ENCODE measurements at regions not wholly inside any gene's neighbourhood (a gene's known extent, or its start where the extent isn't known, plus 50 kb on each side); places are given as distances from the start of the nearest gene placed in this dataset.
A peak's percentile ranks its signal among the peaks of the same experiment; 100 is the strongest.

DNA sequence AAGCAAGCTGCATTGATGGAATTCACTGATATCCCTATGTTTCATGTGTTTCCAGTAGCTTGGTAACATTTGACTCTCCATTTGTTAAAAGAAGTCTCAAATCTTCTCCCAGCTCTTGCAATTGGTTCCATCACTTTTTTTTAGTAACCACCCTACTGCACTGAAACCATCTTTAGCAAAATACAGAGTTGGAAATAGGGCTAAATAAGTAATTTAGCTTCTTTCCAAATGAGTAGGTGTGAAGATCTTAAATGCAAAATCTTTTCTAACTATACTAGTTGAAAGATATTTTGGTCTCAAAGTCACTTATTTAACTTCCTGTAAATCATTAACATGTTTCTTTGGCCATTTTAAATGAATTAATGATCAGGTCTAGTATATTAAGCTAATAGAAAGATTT is 138.1 kb downstream of the DIRAS2 start (continued):
- TF ChIP-seq, protein P1, sequence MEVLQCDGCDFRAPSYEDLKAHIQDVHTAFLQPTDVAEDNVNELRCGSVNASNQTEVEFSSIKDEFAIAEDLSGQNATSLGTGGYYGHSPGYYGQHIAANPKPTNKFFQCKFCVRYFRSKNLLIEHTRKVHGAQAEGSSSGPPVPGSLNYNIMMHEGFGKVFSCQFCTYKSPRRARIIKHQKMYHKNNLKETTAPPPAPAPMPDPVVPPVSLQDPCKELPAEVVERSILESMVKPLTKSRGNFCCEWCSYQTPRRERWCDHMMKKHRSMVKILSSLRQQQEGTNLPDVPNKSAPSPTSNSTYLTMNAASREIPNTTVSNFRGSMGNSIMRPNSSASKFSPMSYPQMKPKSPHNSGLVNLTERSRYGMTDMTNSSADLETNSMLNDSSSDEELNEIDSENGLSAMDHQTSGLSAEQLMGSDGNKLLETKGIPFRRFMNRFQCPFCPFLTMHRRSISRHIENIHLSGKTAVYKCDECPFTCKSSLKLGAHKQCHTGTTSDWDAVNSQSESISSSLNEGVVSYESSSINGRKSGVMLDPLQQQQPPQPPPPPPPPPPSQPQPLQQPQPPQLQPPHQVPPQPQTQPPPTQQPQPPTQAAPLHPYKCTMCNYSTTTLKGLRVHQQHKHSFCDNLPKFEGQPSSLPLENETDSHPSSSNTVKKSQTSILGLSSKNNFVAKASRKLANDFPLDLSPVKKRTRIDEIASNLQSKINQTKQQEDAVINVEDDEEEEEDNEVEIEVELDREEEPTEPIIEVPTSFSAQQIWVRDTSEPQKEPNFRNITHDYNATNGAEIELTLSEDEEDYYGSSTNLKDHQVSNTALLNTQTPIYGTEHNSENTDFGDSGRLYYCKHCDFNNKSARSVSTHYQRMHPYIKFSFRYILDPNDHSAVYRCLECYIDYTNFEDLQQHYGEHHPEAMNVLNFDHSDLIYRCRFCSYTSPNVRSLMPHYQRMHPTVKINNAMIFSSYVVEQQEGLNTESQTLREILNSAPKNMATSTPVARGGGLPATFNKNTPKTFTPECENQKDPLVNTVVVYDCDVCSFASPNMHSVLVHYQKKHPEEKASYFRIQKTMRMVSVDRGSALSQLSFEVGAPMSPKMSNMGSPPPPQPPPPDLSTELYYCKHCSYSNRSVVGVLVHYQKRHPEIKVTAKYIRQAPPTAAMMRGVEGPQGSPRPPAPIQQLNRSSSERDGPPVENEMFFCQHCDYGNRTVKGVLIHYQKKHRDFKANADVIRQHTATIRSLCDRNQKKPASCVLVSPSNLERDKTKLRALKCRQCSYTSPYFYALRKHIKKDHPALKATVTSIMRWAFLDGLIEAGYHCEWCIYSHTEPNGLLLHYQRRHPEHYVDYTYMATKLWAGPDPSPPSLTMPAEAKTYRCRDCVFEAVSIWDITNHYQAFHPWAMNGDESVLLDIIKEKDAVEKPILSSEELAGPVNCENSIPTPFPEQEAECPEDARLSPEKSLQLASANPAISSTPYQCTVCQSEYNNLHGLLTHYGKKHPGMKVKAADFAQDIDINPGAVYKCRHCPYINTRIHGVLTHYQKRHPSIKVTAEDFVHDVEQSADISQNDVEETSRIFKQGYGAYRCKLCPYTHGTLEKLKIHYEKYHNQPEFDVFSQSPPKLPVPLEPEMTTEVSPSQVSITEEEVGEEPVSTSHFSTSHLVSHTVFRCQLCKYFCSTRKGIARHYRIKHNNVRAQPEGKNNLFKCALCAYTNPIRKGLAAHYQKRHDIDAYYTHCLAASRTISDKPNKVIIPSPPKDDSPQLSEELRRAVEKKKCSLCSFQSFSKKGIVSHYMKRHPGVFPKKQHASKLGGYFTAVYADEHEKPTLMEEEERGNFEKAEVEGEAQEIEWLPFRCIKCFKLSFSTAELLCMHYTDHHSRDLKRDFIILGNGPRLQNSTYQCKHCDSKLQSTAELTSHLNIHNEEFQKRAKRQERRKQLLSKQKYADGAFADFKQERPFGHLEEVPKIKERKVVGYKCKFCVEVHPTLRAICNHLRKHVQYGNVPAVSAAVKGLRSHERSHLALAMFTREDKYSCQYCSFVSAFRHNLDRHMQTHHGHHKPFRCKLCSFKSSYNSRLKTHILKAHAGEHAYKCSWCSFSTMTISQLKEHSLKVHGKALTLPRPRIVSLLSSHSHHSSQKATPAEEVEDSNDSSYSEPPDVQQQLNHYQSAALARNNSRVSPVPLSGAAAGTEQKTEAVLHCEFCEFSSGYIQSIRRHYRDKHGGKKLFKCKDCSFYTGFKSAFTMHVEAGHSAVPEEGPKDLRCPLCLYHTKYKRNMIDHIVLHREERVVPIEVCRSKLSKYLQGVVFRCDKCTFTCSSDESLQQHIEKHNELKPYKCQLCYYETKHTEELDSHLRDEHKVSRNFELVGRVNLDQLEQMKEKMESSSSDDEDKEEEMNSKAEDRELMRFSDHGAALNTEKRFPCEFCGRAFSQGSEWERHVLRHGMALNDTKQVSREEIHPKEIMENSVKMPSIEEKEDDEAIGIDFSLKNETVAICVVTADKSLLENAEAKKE (CRISPR knock-in tag; IDR thresholded peaks at IDR 0.05): no peak

DNA sequence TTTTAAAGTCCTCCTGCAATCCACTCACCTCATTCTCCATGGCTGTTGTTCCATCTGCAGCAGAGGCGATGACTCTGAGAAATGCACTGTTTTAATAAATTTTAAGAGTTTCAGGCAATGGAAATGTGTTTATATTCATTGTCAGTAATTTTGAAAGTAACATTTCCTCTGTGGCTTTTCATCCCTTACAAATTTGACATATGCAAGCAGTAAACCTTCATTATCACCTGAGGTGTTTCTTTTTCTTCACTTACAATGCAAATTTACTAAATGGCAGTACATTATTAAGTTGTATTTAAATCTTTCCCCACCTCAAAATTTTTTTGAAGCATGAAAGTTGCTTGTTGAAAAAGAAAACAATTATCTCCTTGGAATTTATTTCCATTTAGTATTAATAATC is 136.9 kb downstream of the DIRAS2 start:
- Histone ChIP-seq H3K79me2 (replicated peaks; ENCODE audit: insufficient read depth) (no peaks in the 10 kb centered on the region), H3K9me2 (ENCODE audit: insufficient read depth) (peaks cover 12% of the 10 kb centered on the region), H3K4me2 (no peak overlapping the region), H3K27ac (ENCODE audit: low read depth) (no peak overlapping the region), H3K27me3 (ENCODE audit: insufficient read depth) (no peaks in the 10 kb centered on the region), H4K20me1 (replicated peaks; ENCODE audit: insufficient read depth) (no peaks in the 10 kb centered on the region), H3F3A (replicated peaks; ENCODE audit: low read depth) (no peaks in the 10 kb centered on the region), H2AFZ (peak overlapping the region; percentile 61; the same call in 1 of the 2 replicates), H3K4me3 (no peak overlapping the region), H3K4me1 (ENCODE audit: insufficient read depth) (peaks cover 23% of the 10 kb centered on the region), H3K36me3 (ENCODE audit: insufficient read depth) (no peaks in the 10 kb centered on the region)
- Mint-ChIP-seq H3K36me3 (ENCODE audit: low read depth) (peaks cover 6% of the 10 kb centered on the region; the same call in 2 of the 3 replicates), H3K27me3 (ENCODE audit: insufficient read depth, low read depth, poor library complexity) (peaks cover 1% of the 10 kb centered on the region), H3K4me3 (no peak overlapping the region), H3K4me1 (peaks cover 15% of the 10 kb centered on the region), H3K27ac (no peak overlapping the region), H3K9me3 (no peaks in the 10 kb centered on the region; the same call in 2 of the 3 replicates)
- ATAC-seq: no peak
- DNase-seq (ENCODE audit: low spot score): no peak
- TF ChIP-seq CREB1 (CRISPR knock-in tag; IDR thresholded peaks at IDR 0.05; ENCODE audit: low read depth) (no peak), JUNB (IDR thresholded peaks at IDR 0.05; ENCODE audit: unreplicated experiment) (no peak), ZNF114 (CRISPR knock-in tag; IDR thresholded peaks at IDR 0.05) (no peak), EZH2phosphoT487 (IDR thresholded peaks at IDR 0.05; ENCODE audit: unreplicated experiment) (no peak), STAT1 (IDR thresholded peaks at IDR 0.05; ENCODE audit: unreplicated experiment) (no peak), EZH2 (IDR thresholded peaks at IDR 0.05; ENCODE audit: low read depth, unreplicated experiment) (no peak), ZNF331 (CRISPR knock-in tag; IDR thresholded peaks at IDR 0.05; ENCODE audit: low read depth) (no peak), NANOG (IDR thresholded peaks at IDR 0.05; ENCODE audit: borderline replicate concordance) (no peak)
- TF ChIP-seq, protein P2, sequence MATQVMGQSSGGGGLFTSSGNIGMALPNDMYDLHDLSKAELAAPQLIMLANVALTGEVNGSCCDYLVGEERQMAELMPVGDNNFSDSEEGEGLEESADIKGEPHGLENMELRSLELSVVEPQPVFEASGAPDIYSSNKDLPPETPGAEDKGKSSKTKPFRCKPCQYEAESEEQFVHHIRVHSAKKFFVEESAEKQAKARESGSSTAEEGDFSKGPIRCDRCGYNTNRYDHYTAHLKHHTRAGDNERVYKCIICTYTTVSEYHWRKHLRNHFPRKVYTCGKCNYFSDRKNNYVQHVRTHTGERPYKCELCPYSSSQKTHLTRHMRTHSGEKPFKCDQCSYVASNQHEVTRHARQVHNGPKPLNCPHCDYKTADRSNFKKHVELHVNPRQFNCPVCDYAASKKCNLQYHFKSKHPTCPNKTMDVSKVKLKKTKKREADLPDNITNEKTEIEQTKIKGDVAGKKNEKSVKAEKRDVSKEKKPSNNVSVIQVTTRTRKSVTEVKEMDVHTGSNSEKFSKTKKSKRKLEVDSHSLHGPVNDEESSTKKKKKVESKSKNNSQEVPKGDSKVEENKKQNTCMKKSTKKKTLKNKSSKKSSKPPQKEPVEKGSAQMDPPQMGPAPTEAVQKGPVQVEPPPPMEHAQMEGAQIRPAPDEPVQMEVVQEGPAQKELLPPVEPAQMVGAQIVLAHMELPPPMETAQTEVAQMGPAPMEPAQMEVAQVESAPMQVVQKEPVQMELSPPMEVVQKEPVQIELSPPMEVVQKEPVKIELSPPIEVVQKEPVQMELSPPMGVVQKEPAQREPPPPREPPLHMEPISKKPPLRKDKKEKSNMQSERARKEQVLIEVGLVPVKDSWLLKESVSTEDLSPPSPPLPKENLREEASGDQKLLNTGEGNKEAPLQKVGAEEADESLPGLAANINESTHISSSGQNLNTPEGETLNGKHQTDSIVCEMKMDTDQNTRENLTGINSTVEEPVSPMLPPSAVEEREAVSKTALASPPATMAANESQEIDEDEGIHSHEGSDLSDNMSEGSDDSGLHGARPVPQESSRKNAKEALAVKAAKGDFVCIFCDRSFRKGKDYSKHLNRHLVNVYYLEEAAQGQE (IDR thresholded peaks at IDR 0.05; ENCODE audit: unreplicated experiment): no peak
- TF ChIP-seq, protein P3, sequence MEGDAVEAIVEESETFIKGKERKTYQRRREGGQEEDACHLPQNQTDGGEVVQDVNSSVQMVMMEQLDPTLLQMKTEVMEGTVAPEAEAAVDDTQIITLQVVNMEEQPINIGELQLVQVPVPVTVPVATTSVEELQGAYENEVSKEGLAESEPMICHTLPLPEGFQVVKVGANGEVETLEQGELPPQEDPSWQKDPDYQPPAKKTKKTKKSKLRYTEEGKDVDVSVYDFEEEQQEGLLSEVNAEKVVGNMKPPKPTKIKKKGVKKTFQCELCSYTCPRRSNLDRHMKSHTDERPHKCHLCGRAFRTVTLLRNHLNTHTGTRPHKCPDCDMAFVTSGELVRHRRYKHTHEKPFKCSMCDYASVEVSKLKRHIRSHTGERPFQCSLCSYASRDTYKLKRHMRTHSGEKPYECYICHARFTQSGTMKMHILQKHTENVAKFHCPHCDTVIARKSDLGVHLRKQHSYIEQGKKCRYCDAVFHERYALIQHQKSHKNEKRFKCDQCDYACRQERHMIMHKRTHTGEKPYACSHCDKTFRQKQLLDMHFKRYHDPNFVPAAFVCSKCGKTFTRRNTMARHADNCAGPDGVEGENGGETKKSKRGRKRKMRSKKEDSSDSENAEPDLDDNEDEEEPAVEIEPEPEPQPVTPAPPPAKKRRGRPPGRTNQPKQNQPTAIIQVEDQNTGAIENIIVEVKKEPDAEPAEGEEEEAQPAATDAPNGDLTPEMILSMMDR (conservative IDR thresholded peaks at IDR 0.05; ENCODE audit: low read depth in 2 of 2): no peak
- TF ChIP-seq, protein P4, sequence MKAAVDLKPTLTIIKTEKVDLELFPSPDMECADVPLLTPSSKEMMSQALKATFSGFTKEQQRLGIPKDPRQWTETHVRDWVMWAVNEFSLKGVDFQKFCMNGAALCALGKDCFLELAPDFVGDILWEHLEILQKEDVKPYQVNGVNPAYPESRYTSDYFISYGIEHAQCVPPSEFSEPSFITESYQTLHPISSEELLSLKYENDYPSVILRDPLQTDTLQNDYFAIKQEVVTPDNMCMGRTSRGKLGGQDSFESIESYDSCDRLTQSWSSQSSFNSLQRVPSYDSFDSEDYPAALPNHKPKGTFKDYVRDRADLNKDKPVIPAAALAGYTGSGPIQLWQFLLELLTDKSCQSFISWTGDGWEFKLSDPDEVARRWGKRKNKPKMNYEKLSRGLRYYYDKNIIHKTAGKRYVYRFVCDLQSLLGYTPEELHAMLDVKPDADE (IDR thresholded peaks at IDR 0.05): no peak

Data from GM23338 (cell line).